IMR-90 (cell line): ENCODE measurements at regions not wholly inside any gene's neighbourhood (a gene's known extent, or its start where the extent isn't known, plus 50 kb on each side); places are given as distances from the start of the nearest gene placed in this dataset.

Experiments
- ATAC-seq: fragments of 200-7000 bp; cut with Tn5 transposase; 2 replicates; pipeline ENCODE4 v1.9.1; 2020; ENCODE audit warnings: low read depth, mild to moderate bottlenecking, moderate library complexity
- BruUV-seq: library from RNA; stranded (reverse); fragments of 400-500 nt; replicated peaks from 2 replicates; lab custom pipeline; 2021; lab: Mats Ljungman, UMichigan
- CTCF ChIA-PET: fragments of 300-600 bp; formaldehyde crosslinking; extraction: SDS; loops from one replicate; lab custom pipeline; 2021; ENCODE audit warnings: antibody characterized with exemption; lab: Yijun Ruan, JAX
- POLR2A ChIA-PET: fragments of 300-600 bp; sonication (Branson Sonifier 250); formaldehyde crosslinking; loops from one replicate; lab custom pipeline; 2022; ENCODE audit warnings: antibody characterized with exemption; ENCODE audit not compliant: unreplicated experiment; lab: Charles Lee
- DNase-seq: peaks from one replicate; pipeline ENCODE4 v3.0.0; 2013
- H2AFZ ChIP-seq: replicated peaks from 2 replicates; pipeline ENCODE3; 2013; ENCODE audit warnings: low read length, mild to moderate bottlenecking; ENCODE audit not compliant: poor library complexity
- H2AK5ac ChIP-seq: 2 replicates; pipeline ENCODE4 v1.6.1; 2013; ENCODE audit warnings: low read depth, low read length, inconsistent platforms
- H2AK9ac ChIP-seq: replicated peaks from 2 replicates; pipeline ENCODE3; 2013; ENCODE audit warnings: mild to moderate bottlenecking, low read depth, low read length, moderate library complexity; ENCODE audit not compliant: poor library complexity
- H2BK120ac ChIP-seq: 2 replicates; pipeline ENCODE4 v1.6.1; 2013; ENCODE audit warnings: low read depth, low read length, inconsistent platforms
- H2BK15ac ChIP-seq: 3 replicates; pipeline ENCODE4 v1.6.1; 2013; ENCODE audit warnings: low read depth, low read length, inconsistent platforms
- H2BK20ac ChIP-seq: 2 replicates; pipeline ENCODE4 v1.6.1; 2013; ENCODE audit warnings: low read depth, mild to moderate bottlenecking, inconsistent platforms, low read length, moderate library complexity
- H2BK5ac ChIP-seq: 2 replicates; pipeline ENCODE4 v1.6.1; 2013; ENCODE audit warnings: mild to moderate bottlenecking, low read depth, low read length, inconsistent platforms; ENCODE audit not compliant: poor library complexity, severe bottlenecking
- H3K14ac ChIP-seq: replicated peaks from 2 replicates; pipeline ENCODE4 v1.6.1; 2013; ENCODE audit warnings: low read depth, low read length, inconsistent platforms
- H3K18ac ChIP-seq: 2 replicates; pipeline ENCODE4 v1.6.1; 2013; ENCODE audit warnings: low read depth, low read length, control low read depth
- H3K23ac ChIP-seq: 2 replicates; pipeline ENCODE4 v1.6.1; 2013; ENCODE audit warnings: low read depth, low read length, inconsistent platforms
- H3K27ac ChIP-seq: 2 replicates; pipeline ENCODE4 v1.5.1; 2013; ENCODE audit warnings: mild to moderate bottlenecking, control low read depth, low read length; ENCODE audit not compliant: insufficient read depth
- H3K27me3 ChIP-seq: 2 replicates; pipeline ENCODE4 v1.6.1; 2013; ENCODE audit warnings: low read length; ENCODE audit not compliant: control insufficient read depth, insufficient read depth
- H3K36me3 ChIP-seq: 2 replicates; pipeline ENCODE4 v1.6.1; 2013; ENCODE audit warnings: low read length, mixed read lengths; ENCODE audit not compliant: control insufficient read depth, insufficient read depth
- H3K4ac ChIP-seq: 2 replicates; pipeline ENCODE4 v1.6.1; 2013; ENCODE audit warnings: low read depth, low read length, inconsistent platforms
- H3K4me1 ChIP-seq: 2 replicates; pipeline ENCODE4 v1.6.1; 2013; ENCODE audit warnings: low read length, mixed read lengths; ENCODE audit not compliant: control insufficient read depth, insufficient read depth
- H3K4me2 ChIP-seq: 2 replicates; pipeline ENCODE4 v1.6.1; 2013; ENCODE audit warnings: low read depth, mild to moderate bottlenecking, control low read depth, low read length, moderate library complexity
- H3K4me3 ChIP-seq: 2 replicates; pipeline ENCODE4 v1.5.1; 2013; ENCODE audit warnings: low read depth, mild to moderate bottlenecking, control low read depth, low read length, moderate library complexity; ENCODE audit not compliant: insufficient read depth
- H3K56ac ChIP-seq: 2 replicates; pipeline ENCODE4 v1.6.1; 2013; ENCODE audit warnings: low read length, inconsistent platforms; ENCODE audit not compliant: insufficient read depth; ENCODE audit errors: extremely low read depth
- H3K79me1 ChIP-seq, 2 experiments: 2 replicates each; pipeline ENCODE4 v1.6.1; 2013; ENCODE audit warnings: low read length in 2 of 2, inconsistent platforms in 1 of 2, low read depth in 1 of 2
- H3K9ac ChIP-seq: 2 replicates; pipeline ENCODE4 v1.6.1; 2013; ENCODE audit warnings: low read depth, low read length, control low read depth
- H3K9me1 ChIP-seq: 2 replicates; pipeline ENCODE4 v1.6.1; 2013; ENCODE audit warnings: low read length, inconsistent platforms; ENCODE audit not compliant: insufficient read depth
- H3K9me3 ChIP-seq: 2 replicates; pipeline ENCODE4 v1.6.1; 2013; ENCODE audit warnings: low read length; ENCODE audit not compliant: control insufficient read depth, insufficient read depth
- H4K20me1 ChIP-seq: 2 replicates; pipeline ENCODE4 v1.6.1; 2013; ENCODE audit warnings: low read length, inconsistent platforms; ENCODE audit not compliant: insufficient read depth
- H4K5ac ChIP-seq: 2 replicates; pipeline ENCODE4 v1.6.1; 2013; ENCODE audit warnings: mild to moderate bottlenecking, low read depth, low read length, control low read depth
- H4K8ac ChIP-seq, 2 experiments: 2 replicates each; pipeline ENCODE4 v1.6.1; 2013; ENCODE audit warnings: low read depth in 2 of 2, low read length in 2 of 2, control low read depth in 1 of 2, inconsistent platforms in 1 of 2
- H4K91ac ChIP-seq: 2 replicates; pipeline ENCODE4 v1.6.1; 2013; ENCODE audit warnings: low read depth, low read length, inconsistent platforms; ENCODE audit not compliant: insufficient read depth
- BHLHE40 ChIP-seq: fragments of 150-350 bp; IDR thresholded peaks from 2 replicates; pipeline ENCODE4 v1.6.1; 2016; ENCODE audit warnings: mild to moderate bottlenecking, low read depth, low read length
- CEBPB ChIP-seq: IDR thresholded peaks from 2 replicates; pipeline ENCODE4 v1.6.1; 2012; ENCODE audit warnings: low read depth, low read length, improper control_type of control experiment
- CHD1 ChIP-seq: IDR thresholded peaks from 2 replicates; pipeline ENCODE4 v1.6.1; 2012; ENCODE audit warnings: low read depth, low read length, improper control_type of control experiment
- CTCF ChIP-seq: conservative IDR thresholded peaks from 2 replicates; pipeline ENCODE4 v1.5.1; 2012; ENCODE audit warnings: mild to moderate bottlenecking, low read depth, low read length, improper control_type of control experiment
- FOS ChIP-seq: fragments of 150-350 bp; IDR thresholded peaks from 2 replicates; pipeline ENCODE4 v1.6.1; 2016; ENCODE audit warnings: low read depth, low read length
- MAFK ChIP-seq: IDR thresholded peaks from 2 replicates; pipeline ENCODE4 v1.6.1; 2012; ENCODE audit warnings: low read depth, low read length, improper control_type of control experiment
- MXI1 ChIP-seq: IDR thresholded peaks from 2 replicates; pipeline ENCODE4 v1.6.1; 2012; ENCODE audit warnings: low read depth, mild to moderate bottlenecking, low read length, moderate library complexity, borderline replicate concordance
- NFE2L2 ChIP-seq: fragments of 150-350 bp; IDR thresholded peaks from 2 replicates; pipeline ENCODE4 v1.6.1; 2016; ENCODE audit warnings: low read depth, mild to moderate bottlenecking, low read length
- POLR2A ChIP-seq: IDR thresholded peaks from 2 replicates; pipeline ENCODE4 v1.6.1; 2012; ENCODE audit warnings: mild to moderate bottlenecking, low read depth, low read length
- RAD21 ChIP-seq: IDR thresholded peaks from 2 replicates; pipeline ENCODE4 v1.6.1; 2012; ENCODE audit warnings: low read length, improper control_type of control experiment
- RCOR1 ChIP-seq: IDR thresholded peaks from 2 replicates; pipeline ENCODE4 v1.6.1; 2012; ENCODE audit warnings: mild to moderate bottlenecking, low read length, improper control_type of control experiment; ENCODE audit not compliant: insufficient replicate concordance
- RFX5 ChIP-seq: IDR thresholded peaks from 2 replicates; pipeline ENCODE4 v1.8.0; 2012; ENCODE audit warnings: low read depth, mild to moderate bottlenecking, low read length, moderate library complexity
- SMC3 ChIP-seq: fragments of 150-350 bp; IDR thresholded peaks from 2 replicates; pipeline ENCODE4 v1.6.1; 2016; ENCODE audit warnings: low read depth, mild to moderate bottlenecking, antibody characterized with exemption, low read length, moderate library complexity
- USF2 ChIP-seq: fragments of 150-350 bp; IDR thresholded peaks from 2 replicates; pipeline ENCODE4 v1.6.1; 2017; ENCODE audit warnings: mild to moderate bottlenecking, antibody characterized with exemption, low read length, low read depth
- WGBS, 2 experiments: methylation state at CpG; one replicate each; pipeline versions ENCODE4 v1.1.5 to v1.1.7; 2013; ENCODE audit warnings: missing lambda C conversion rate in 2 of 2; ENCODE audit not compliant: insufficient read length in 1 of 2; ENCODE audit errors: extremely low coverage in 2 of 2; 5-methylcytosine and 5-hydroxymethylcytosine counted together
- dilution Hi-C: fragments of 300-500 bp; cut with HindIII; formaldehyde crosslinking; loops from one replicate; pipeline ENCODE4 v1.14.3; 2018; ENCODE audit warnings: low sequenced_read_pairs; ENCODE audit not compliant: unreplicated experiment
- in situ Hi-C: fragments of 300-500 bp; cut with MboI; formaldehyde crosslinking; loops from 3 replicates; pipeline ENCODE4 v1.14.3; 2019; ENCODE audit warnings: low sequenced_read_pairs, inconsistent platforms, mixed read lengths
- intact Hi-C: fragments of 100-400 bp; cut with micrococcal nuclease; formaldehyde crosslinking; loops from 2 replicates; pipeline ENCODE4 v1.10.0; 2022
- TF ChIP-seq, protein P1 (sequence below): fragments of 150-350 bp; IDR thresholded peaks from 2 replicates; pipeline ENCODE4 v1.6.1; 2016; ENCODE audit warnings: low read depth, mild to moderate bottlenecking, low read length, moderate library complexity, borderline replicate concordance

DNA sequence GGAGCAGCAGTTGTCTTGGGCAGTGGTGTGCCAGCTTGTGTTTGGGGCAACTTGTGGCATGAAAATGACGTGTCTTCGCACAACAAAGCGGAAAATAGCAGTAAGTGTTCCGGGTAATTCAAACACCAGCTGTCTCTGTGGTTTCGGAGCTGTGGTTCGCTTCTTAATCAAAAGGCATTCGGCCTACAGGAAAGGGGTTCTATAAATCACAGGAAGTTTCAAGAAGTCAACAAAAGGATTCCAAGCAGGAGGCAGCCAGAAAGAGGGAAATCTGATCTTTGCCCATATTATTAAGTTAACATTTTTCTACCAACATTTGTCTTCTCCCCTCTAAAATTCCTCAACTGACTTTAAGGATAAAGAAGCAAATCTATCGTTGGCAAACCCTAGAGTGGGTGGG lies 353.4 kb downstream of the FGFR2 start:
- Histone ChIP-seq H2BK120ac (no peak overlapping the region), H2BK20ac (no peak overlapping the region), H3K9me3 (peaks cover 21% of the 10 kb centered on the region), H3K9ac (no peak overlapping the region), H2BK5ac (no peak overlapping the region), H2BK15ac (no peak overlapping the region), H3K18ac (no peak overlapping the region), H3K79me1 (no peaks in the 10 kb centered on the region), H4K5ac (no peak overlapping the region), H2AK9ac (no peak overlapping the region), H3K36me3 (no peaks in the 10 kb centered on the region), H4K91ac (no peak overlapping the region), H3K27ac (no peak overlapping the region), H3K4me2 (no peak overlapping the region), H3K23ac (no peak overlapping the region), H2AK5ac (no peak overlapping the region), H3K4me3 (no peak overlapping the region), H3K27me3 (no peaks in the 10 kb centered on the region), H2AFZ (no peak overlapping the region), H4K20me1 (no peaks in the 10 kb centered on the region), H4K8ac (no peak overlapping the region), H3K14ac (no peak overlapping the region), H3K9me1 (no peaks in the 10 kb centered on the region), H3K4ac (no peak overlapping the region), H3K4me1 (no peaks in the 10 kb centered on the region), H3K56ac (no peak overlapping the region)
- no CpG with 5 or more reads among the region's 8 CpGs for WGBS, 2 experiments
- in situ Hi-C loops, result no loop called here
- BruUV-seq, result no TSS peak
- no peak for TF ChIP-seq CEBPB
- TF ChIP-seq SMC3, result no peak
- TF ChIP-seq CTCF, result no peak
- TF ChIP-seq CHD1, result no peak
- TF ChIP-seq RFX5, result no peak
- no peak for TF ChIP-seq MXI1
- TF ChIP-seq, protein P1, sequence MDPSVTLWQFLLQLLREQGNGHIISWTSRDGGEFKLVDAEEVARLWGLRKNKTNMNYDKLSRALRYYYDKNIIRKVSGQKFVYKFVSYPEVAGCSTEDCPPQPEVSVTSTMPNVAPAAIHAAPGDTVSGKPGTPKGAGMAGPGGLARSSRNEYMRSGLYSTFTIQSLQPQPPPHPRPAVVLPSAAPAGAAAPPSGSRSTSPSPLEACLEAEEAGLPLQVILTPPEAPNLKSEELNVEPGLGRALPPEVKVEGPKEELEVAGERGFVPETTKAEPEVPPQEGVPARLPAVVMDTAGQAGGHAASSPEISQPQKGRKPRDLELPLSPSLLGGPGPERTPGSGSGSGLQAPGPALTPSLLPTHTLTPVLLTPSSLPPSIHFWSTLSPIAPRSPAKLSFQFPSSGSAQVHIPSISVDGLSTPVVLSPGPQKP, result no peak
- no peak for TF ChIP-seq MAFK
- TF ChIP-seq RCOR1, result no peak
- no peak for TF ChIP-seq FOS
- TF ChIP-seq RAD21, result no peak
- no peak for TF ChIP-seq BHLHE40
- no peak for TF ChIP-seq POLR2A
- no peak for TF ChIP-seq USF2
- no peak for TF ChIP-seq NFE2L2
- ATAC-seq (no peak), DNase-seq (no peak)
- CTCF ChIA-PET, result no interaction called here
- dilution Hi-C loops, result no loop called here
- intact Hi-C loops, result no loop called here
- POLR2A ChIA-PET, result no interaction called here
